ENCODE measurements at regions not wholly inside any gene's neighbourhood (a gene's known extent, or its start where the extent isn't known, plus 50 kb on each side); places are given as distances from the start of the nearest gene placed in this dataset.

GRCh38 chr5:124599028-124599973 lies 147.1 kb downstream of the ZNF608 start (continued):
- TF ChIP-seq ZNF629 (tag by site-specific recombination; IDR thresholded peaks at IDR 0.05), result peak; percentile 24; the same call in 1 of the 2 replicates
- TF ChIP-seq, protein P1, sequence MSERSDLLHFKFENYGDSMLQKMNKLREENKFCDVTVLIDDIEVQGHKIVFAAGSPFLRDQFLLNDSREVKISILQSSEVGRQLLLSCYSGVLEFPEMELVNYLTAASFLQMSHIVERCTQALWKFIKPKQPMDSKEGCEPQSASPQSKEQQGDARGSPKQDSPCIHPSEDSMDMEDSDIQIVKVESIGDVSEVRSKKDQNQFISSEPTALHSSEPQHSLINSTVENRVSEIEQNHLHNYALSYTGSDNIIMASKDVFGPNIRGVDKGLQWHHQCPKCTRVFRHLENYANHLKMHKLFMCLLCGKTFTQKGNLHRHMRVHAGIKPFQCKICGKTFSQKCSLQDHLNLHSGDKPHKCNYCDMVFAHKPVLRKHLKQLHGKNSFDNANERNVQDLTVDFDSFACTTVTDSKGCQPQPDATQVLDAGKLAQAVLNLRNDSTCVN (tag by site-specific recombination; optimal IDR thresholded peaks at IDR 0.05), result no peak
- no peak for TF ChIP-seq ZBTB11 (tag by site-specific recombination; conservative IDR thresholded peaks at IDR 0.05; ENCODE audit: low read depth)
- 0 out of 2 replicates have a peak, but pooled peaks have one; percentile 46 for TF ChIP-seq WT1 (tag by site-specific recombination; IDR thresholded peaks at IDR 0.05)
- TF ChIP-seq ZBTB8A (tag by site-specific recombination; IDR thresholded peaks at IDR 0.05), result 0 out of 2 replicates have a peak, but pooled peaks have one; percentile 21
- TF ChIP-seq ZNF501 (tag by site-specific recombination; IDR thresholded peaks at IDR 0.05), result no peak
- TF ChIP-seq ZNF211 (tag by site-specific recombination; IDR thresholded peaks at IDR 0.05; ENCODE audit: low read depth), result no peak
- TF ChIP-seq, protein P2, sequence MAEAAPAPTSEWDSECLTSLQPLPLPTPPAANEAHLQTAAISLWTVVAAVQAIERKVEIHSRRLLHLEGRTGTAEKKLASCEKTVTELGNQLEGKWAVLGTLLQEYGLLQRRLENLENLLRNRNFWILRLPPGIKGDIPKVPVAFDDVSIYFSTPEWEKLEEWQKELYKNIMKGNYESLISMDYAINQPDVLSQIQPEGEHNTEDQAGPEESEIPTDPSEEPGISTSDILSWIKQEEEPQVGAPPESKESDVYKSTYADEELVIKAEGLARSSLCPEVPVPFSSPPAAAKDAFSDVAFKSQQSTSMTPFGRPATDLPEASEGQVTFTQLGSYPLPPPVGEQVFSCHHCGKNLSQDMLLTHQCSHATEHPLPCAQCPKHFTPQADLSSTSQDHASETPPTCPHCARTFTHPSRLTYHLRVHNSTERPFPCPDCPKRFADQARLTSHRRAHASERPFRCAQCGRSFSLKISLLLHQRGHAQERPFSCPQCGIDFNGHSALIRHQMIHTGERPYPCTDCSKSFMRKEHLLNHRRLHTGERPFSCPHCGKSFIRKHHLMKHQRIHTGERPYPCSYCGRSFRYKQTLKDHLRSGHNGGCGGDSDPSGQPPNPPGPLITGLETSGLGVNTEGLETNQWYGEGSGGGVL (tag by site-specific recombination; IDR thresholded peaks at IDR 0.05), result no peak
- TF ChIP-seq ZNF2 (tag by site-specific recombination; IDR thresholded peaks at IDR 0.05), result no peak
- TF ChIP-seq ZNF791 (tag by site-specific recombination; IDR thresholded peaks at IDR 0.05), result no peak
- TF ChIP-seq ZNF830 (tag by site-specific recombination; IDR thresholded peaks at IDR 0.05; ENCODE audit: low read depth), result no peak
- TF ChIP-seq ZNF626 (tag by site-specific recombination; IDR thresholded peaks at IDR 0.05), result no peak
- TF ChIP-seq ZBTB1 (tag by site-specific recombination; IDR thresholded peaks at IDR 0.05), result no peak
- no peak for TF ChIP-seq ZNF169 (tag by site-specific recombination; IDR thresholded peaks at IDR 0.05)
- no peak for TF ChIP-seq ZNF558 (tag by site-specific recombination; IDR thresholded peaks at IDR 0.05)
- no peak for TF ChIP-seq ZNF654 (tag by site-specific recombination; IDR thresholded peaks at IDR 0.05; ENCODE audit: low read depth)
- TF ChIP-seq ZNF341 (tag by site-specific recombination; IDR thresholded peaks at IDR 0.05; ENCODE audit: low read depth), result no peak
- no peak for TF ChIP-seq ZFP37 (tag by site-specific recombination; IDR thresholded peaks at IDR 0.05)
- TF ChIP-seq ZNF473 (tag by site-specific recombination; IDR thresholded peaks at IDR 0.05), result no peak
- TF ChIP-seq, protein P3, sequence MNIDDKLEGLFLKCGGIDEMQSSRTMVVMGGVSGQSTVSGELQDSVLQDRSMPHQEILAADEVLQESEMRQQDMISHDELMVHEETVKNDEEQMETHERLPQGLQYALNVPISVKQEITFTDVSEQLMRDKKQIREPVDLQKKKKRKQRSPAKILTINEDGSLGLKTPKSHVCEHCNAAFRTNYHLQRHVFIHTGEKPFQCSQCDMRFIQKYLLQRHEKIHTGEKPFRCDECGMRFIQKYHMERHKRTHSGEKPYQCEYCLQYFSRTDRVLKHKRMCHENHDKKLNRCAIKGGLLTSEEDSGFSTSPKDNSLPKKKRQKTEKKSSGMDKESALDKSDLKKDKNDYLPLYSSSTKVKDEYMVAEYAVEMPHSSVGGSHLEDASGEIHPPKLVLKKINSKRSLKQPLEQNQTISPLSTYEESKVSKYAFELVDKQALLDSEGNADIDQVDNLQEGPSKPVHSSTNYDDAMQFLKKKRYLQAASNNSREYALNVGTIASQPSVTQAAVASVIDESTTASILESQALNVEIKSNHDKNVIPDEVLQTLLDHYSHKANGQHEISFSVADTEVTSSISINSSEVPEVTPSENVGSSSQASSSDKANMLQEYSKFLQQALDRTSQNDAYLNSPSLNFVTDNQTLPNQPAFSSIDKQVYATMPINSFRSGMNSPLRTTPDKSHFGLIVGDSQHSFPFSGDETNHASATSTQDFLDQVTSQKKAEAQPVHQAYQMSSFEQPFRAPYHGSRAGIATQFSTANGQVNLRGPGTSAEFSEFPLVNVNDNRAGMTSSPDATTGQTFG (tag by site-specific recombination; IDR thresholded peaks at IDR 0.05; ENCODE audit: borderline replicate concordance), result no peak
- TF ChIP-seq, protein P4, sequence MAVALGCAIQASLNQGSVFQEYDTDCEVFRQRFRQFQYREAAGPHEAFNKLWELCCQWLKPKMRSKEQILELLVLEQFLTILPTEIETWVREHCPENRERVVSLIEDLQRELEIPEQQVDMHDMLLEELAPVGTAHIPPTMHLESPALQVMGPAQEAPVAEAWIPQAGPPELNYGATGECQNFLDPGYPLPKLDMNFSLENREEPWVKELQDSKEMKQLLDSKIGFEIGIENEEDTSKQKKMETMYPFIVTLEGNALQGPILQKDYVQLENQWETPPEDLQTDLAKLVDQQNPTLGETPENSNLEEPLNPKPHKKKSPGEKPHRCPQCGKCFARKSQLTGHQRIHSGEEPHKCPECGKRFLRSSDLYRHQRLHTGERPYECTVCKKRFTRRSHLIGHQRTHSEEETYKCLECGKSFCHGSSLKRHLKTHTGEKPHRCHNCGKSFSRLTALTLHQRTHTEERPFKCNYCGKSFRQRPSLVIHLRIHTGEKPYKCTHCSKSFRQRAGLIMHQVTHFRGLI (tag by site-specific recombination; IDR thresholded peaks at IDR 0.05), result no peak
- TF ChIP-seq ZNF843 (tag by site-specific recombination; IDR thresholded peaks at IDR 0.05), result peak; percentile 86
- no peak; the same call in 1 of the 2 replicates for TF ChIP-seq ZBTB21 (tag by site-specific recombination; IDR thresholded peaks at IDR 0.05)
- no peak for TF ChIP-seq ELK4 (IDR thresholded peaks at IDR 0.05; ENCODE audit: borderline replicate concordance, low read depth, low read length)
- TF ChIP-seq ZNF692 (tag by site-specific recombination; IDR thresholded peaks at IDR 0.05), result no peak
- peak; percentile 34 for TF ChIP-seq ZNF585B (tag by site-specific recombination; IDR thresholded peaks at IDR 0.05)

All from HEK293 (cell line).